ENCODE measurements at regions not wholly inside any gene's neighbourhood (a gene's known extent, or its start where the extent isn't known, plus 50 kb on each side); places are given as distances from the start of the nearest gene placed in this dataset.

- WGBS, result 95% methylated on average over 3 of the region's 3 CpGs
- H3K27ac ChIP-seq (ENCODE audit: low read depth, low read length), result no peak overlapping the region
- H3K4me3 ChIP-seq (ENCODE audit: low read length), result no peak overlapping the region
- H3K4me1 ChIP-seq (ENCODE audit: insufficient read depth, low read length), result no peaks in the 10 kb centered on the region
- no peaks in the 10 kb centered on the region for H3K9me3 ChIP-seq (ENCODE audit: insufficient read depth, low read depth, low read length)
- no peaks in the 10 kb centered on the region for H3K27me3 ChIP-seq (ENCODE audit: insufficient read depth, low read length)
- no peak overlapping the region for H3K9ac ChIP-seq (ENCODE audit: low read depth, low read length)
- no peaks in the 10 kb centered on the region for H3K36me3 ChIP-seq (ENCODE audit: insufficient read depth, low read length)
These were observed 873.6 kb upstream of the GJE1 start for GRCh38 chr6:141259091-141259490.

- 97% methylated on average over 5 of the region's 5 CpGs for WGBS
- no peak overlapping the region for H3K4me3 ChIP-seq (ENCODE audit: low read length)
- H3K27me3 ChIP-seq (ENCODE audit: insufficient read depth, low read length), result no peaks in the 10 kb centered on the region
- no peak overlapping the region for H3K9ac ChIP-seq (ENCODE audit: low read depth, low read length)
- H3K9me3 ChIP-seq (ENCODE audit: insufficient read depth, low read depth, low read length), result no peaks in the 10 kb centered on the region
- no peak overlapping the region for H3K27ac ChIP-seq (ENCODE audit: low read depth, low read length)
- H3K4me1 ChIP-seq (ENCODE audit: insufficient read depth, low read length), result no peaks in the 10 kb centered on the region
- H3K36me3 ChIP-seq (ENCODE audit: insufficient read depth, low read length), result no peaks in the 10 kb centered on the region
These were observed 874.2 kb upstream of the GJE1 start for GRCh38 chr6:141258516-141258915.

GRCh38 chr6:141254336-141254735 is 878.4 kb upstream of the GJE1 start:
- Histone ChIP-seq H3K36me3 (ENCODE audit: insufficient read depth, low read length) (no peaks in the 10 kb centered on the region), H3K9ac (ENCODE audit: low read depth, low read length) (no peak overlapping the region), H3K4me3 (ENCODE audit: low read length) (no peak overlapping the region), H3K27ac (ENCODE audit: low read depth, low read length) (no peak overlapping the region), H3K9me3 (ENCODE audit: insufficient read depth, low read depth, low read length) (no peaks in the 10 kb centered on the region), H3K27me3 (ENCODE audit: insufficient read depth, low read length) (no peaks in the 10 kb centered on the region), H3K4me1 (ENCODE audit: insufficient read depth, low read length) (no peaks in the 10 kb centered on the region)
- WGBS, result 93% methylated on average over 3 of the region's 3 CpGs

DNA sequence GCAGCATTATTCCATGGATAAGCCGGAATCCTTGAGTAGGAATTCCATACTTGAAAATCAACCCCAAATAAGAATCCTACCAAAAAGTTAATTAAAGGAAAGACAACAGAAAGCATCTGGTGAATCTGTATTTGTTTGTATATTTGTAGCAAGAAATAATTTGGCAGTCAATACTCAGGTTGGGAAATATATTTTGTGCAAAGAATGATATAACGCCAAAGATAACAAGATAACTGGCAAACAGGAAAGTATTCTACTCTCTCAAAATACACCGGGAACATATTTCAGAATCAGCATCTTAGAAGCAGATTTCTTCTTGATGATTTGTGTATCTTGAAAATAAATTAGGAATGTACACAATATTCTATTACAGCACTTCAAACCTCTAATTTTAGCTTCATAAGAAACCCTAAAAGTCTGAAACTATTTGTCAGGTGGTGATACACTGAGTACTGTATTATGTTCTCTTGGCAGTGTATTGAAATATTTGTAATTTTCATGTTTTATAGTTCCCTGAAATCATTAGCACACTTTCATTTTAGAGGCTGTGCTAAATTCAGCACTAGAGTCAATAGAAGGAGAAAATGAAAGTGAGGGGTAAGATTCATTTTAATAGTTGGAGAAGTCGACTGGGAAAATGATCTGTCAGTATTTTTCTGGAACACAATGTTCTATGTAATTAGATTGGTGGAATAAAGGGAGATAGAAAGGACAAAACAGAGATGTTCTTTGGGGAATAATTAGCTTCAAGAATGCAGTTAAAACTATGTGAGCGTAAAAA is 879.7 kb upstream of the GJE1 start:
- 94% methylated on average over 3 of the region's 5 CpGs for WGBS
- no peaks in the 10 kb centered on the region for H3K4me1 ChIP-seq (ENCODE audit: insufficient read depth, low read length)
- H3K27ac ChIP-seq (ENCODE audit: low read depth, low read length), result no peak overlapping the region
- no peak overlapping the region for H3K4me3 ChIP-seq (ENCODE audit: low read length)
- no peak overlapping the region for H3K9ac ChIP-seq (ENCODE audit: low read depth, low read length)
- H3K9me3 ChIP-seq (ENCODE audit: insufficient read depth, low read depth, low read length), result no peaks in the 10 kb centered on the region
- H3K36me3 ChIP-seq (ENCODE audit: insufficient read depth, low read length), result no peaks in the 10 kb centered on the region
- H3K27me3 ChIP-seq (ENCODE audit: insufficient read depth, low read length), result no peaks in the 10 kb centered on the region

- H3K9ac ChIP-seq (ENCODE audit: low read depth, low read length), result no peak overlapping the region
- no peaks in the 10 kb centered on the region for H3K27me3 ChIP-seq (ENCODE audit: insufficient read depth, low read length)
- H3K4me3 ChIP-seq (ENCODE audit: low read length), result no peak overlapping the region
- no peaks in the 10 kb centered on the region for H3K9me3 ChIP-seq (ENCODE audit: insufficient read depth, low read depth, low read length)
- H3K27ac ChIP-seq (ENCODE audit: low read depth, low read length), result no peak overlapping the region
- H3K36me3 ChIP-seq (ENCODE audit: insufficient read depth, low read length), result no peaks in the 10 kb centered on the region
- no peaks in the 10 kb centered on the region for H3K4me1 ChIP-seq (ENCODE audit: insufficient read depth, low read length)
These were observed 881.4 kb upstream of the GJE1 start for GRCh38 chr6:141251286-141251685.

DNA sequence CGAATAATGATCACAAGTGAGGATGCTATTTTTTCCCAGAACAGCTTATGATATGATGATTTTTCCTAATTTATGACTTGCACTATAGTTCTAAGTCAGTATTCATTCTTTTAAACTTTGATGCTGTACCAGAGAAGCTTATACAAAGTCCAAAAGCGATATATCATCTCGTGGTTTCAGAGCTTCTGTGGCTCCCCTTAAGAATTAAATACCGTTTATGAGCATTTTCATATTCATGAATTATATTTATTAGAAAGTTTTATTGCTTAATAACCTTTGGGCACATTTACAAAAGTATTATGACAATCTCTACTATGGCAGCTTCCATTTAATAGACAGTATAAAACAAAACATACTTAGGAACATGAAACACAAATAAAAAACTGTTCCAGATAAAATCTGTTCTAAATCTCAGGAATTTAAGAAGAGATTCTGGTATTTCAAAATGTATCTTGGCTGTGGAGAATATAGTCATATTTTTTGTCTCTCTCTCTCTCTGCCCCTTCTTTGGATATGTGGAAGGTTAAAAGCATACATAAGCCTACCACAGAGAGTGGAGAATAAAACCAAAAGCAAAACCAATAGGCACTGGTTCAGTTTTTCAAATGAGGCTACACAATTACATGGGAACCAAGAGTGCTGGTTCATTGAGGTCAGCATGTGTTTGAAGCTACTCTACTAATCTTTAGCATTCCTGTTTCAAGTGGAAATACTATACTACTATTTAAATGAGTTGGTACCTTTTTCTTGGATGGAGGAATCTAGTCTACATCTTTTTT is 884.5 kb upstream of the GJE1 start:
- Histone ChIP-seq H3K36me3 (ENCODE audit: insufficient read depth, low read length) (no peaks in the 10 kb centered on the region), H3K9me3 (ENCODE audit: insufficient read depth, low read depth, low read length) (no peaks in the 10 kb centered on the region), H3K9ac (ENCODE audit: low read depth, low read length) (no peak overlapping the region), H3K4me3 (ENCODE audit: low read length) (no peak overlapping the region), H3K4me1 (ENCODE audit: insufficient read depth, low read length) (no peaks in the 10 kb centered on the region), H3K27me3 (ENCODE audit: insufficient read depth, low read length) (no peaks in the 10 kb centered on the region), H3K27ac (ENCODE audit: low read depth, low read length) (no peak overlapping the region)
- WGBS, result 98% methylated on average over 2 of the region's 4 CpGs

GRCh38 chr6:141244366-141244765 is 888.4 kb upstream of the GJE1 start:
- H3K4me3 ChIP-seq (ENCODE audit: low read length), result no peak overlapping the region
- H3K4me1 ChIP-seq (ENCODE audit: insufficient read depth, low read length), result no peaks in the 10 kb centered on the region
- H3K36me3 ChIP-seq (ENCODE audit: insufficient read depth, low read length), result no peaks in the 10 kb centered on the region
- 83% methylated on average over 1 of the region's 2 CpGs for WGBS
- no peak overlapping the region for H3K9ac ChIP-seq (ENCODE audit: low read depth, low read length)
- no peak overlapping the region for H3K27ac ChIP-seq (ENCODE audit: low read depth, low read length)
- no peaks in the 10 kb centered on the region for H3K27me3 ChIP-seq (ENCODE audit: insufficient read depth, low read length)
- no peaks in the 10 kb centered on the region for H3K9me3 ChIP-seq (ENCODE audit: insufficient read depth, low read depth, low read length)

DNA sequence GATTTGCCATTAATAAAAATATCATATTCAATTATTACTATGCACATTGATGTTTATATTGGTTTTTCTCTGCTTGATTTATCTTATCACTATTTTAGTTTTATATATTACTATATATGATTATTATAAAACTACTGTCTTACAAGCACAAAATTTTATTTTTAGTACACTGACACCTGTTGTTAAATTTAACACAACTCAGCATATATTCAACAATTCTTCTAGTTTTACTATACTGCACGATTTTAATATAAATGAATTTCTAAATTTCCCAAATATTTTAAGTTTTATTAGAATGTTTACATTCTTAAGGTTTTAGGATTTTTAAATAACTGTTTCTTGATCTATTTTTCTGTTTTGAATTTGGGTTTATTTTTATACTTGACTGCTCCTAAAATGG is 889.8 kb upstream of the GJE1 start:
- H3K9ac ChIP-seq (ENCODE audit: low read depth, low read length), result no peak overlapping the region
- H3K36me3 ChIP-seq (ENCODE audit: insufficient read depth, low read length), result no peaks in the 10 kb centered on the region
- no peak overlapping the region for H3K27ac ChIP-seq (ENCODE audit: low read depth, low read length)
- no peaks in the 10 kb centered on the region for H3K27me3 ChIP-seq (ENCODE audit: insufficient read depth, low read length)
- no peaks in the 10 kb centered on the region for H3K4me1 ChIP-seq (ENCODE audit: insufficient read depth, low read length)
- no CpG with 5 or more reads among the region's 1 CpG for whole genome bisulfite sequencing
- H3K9me3 ChIP-seq (ENCODE audit: insufficient read depth, low read depth, low read length), result no peaks in the 10 kb centered on the region
- no peak overlapping the region for H3K4me3 ChIP-seq (ENCODE audit: low read length)

DNA sequence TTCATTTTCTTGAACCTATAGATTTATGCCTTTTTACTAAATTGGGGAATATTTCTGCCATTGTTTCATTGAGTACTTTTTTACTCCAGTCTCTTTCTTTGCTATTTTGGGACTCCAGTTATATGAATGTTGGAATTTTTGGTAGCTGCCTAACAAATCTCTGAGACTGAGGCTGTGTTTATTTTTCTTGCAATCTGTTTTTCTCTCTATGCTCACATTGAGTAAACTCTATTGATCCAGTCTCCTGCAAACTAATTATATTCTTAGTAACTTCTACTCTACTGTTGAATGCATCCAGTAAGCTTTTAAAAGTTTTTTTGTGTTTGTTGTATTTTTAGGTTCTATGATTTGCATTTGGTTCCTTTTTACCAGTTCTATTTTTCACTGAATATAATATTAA is 903.4 kb upstream of the GJE1 start:
- Histone ChIP-seq H3K9ac (ENCODE audit: low read depth, low read length) (no peak overlapping the region), H3K36me3 (ENCODE audit: insufficient read depth, low read length) (no peaks in the 10 kb centered on the region), H3K4me3 (ENCODE audit: low read length) (no peak overlapping the region), H3K9me3 (ENCODE audit: insufficient read depth, low read depth, low read length) (peaks cover 7% of the 10 kb centered on the region; the same call in 1 of the 2 replicates), H3K27ac (ENCODE audit: low read depth, low read length) (no peak overlapping the region), H3K27me3 (ENCODE audit: insufficient read depth, low read length) (no peaks in the 10 kb centered on the region), H3K4me1 (ENCODE audit: insufficient read depth, low read length) (no peaks in the 10 kb centered on the region)

- H3K4me1 ChIP-seq (ENCODE audit: insufficient read depth, low read length), result no peaks in the 10 kb centered on the region
- H3K36me3 ChIP-seq (ENCODE audit: insufficient read depth, low read length), result 0 out of 2 replicates have a peak, but pooled peaks cover 3% of the 10 kb centered on the region
- H3K27ac ChIP-seq (ENCODE audit: low read depth, low read length), result no peak overlapping the region
- H3K27me3 ChIP-seq (ENCODE audit: insufficient read depth, low read length), result no peaks in the 10 kb centered on the region
- peaks cover 37% of the 10 kb centered on the region for H3K9me3 ChIP-seq (ENCODE audit: insufficient read depth, low read depth, low read length)
- H3K9ac ChIP-seq (ENCODE audit: low read depth, low read length), result no peak overlapping the region
- H3K4me3 ChIP-seq (ENCODE audit: low read length), result no peak overlapping the region
These were observed 914.1 kb upstream of the GJE1 start for GRCh38 chr6:141218583-141218982.

DNA sequence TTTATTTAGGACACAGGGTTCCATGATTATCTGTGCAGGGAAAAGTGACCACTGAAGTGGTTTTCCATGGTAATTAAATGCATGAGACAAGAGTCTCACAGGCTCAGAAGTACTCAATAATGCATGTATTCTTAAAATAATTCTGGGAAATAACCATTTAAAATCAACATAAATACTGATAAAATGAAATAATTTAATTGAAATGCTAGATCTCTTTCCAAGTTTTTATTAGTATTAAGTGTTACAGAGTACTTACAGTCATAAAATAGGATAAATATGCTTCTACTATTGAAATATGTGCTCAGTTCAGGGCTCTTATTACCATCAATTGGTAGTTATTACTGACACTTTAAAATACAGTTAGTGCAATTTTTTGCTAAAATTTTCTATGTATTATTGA is 916.0 kb upstream of the GJE1 start:
- Histone ChIP-seq H3K4me3 (ENCODE audit: low read length) (no peak overlapping the region), H3K9ac (ENCODE audit: low read depth, low read length) (no peak overlapping the region), H3K4me1 (ENCODE audit: insufficient read depth, low read length) (no peaks in the 10 kb centered on the region), H3K27ac (ENCODE audit: low read depth, low read length) (no peak overlapping the region), H3K27me3 (ENCODE audit: insufficient read depth, low read length) (no peaks in the 10 kb centered on the region), H3K36me3 (ENCODE audit: insufficient read depth, low read length) (0 out of 2 replicates have a peak, but pooled peaks cover 3% of the 10 kb centered on the region), H3K9me3 (ENCODE audit: insufficient read depth, low read depth, low read length) (peaks cover 37% of the 10 kb centered on the region)
